Caki2 (cell line): ENCODE measurements at regions not wholly inside any gene's neighbourhood (a gene's known extent, or its start where the extent isn't known, plus 50 kb on each side); places are given as distances from the start of the nearest gene placed in this dataset.
"Not testable (repeated sequence)": the region's sequence is repeated elsewhere in the genome, so short reads cannot be mapped to it uniquely, and the experiment has no call there.

Source experiments
- DNase-seq: peaks from one replicate; pipeline ENCODE4 v3.0.0-alpha.2; 2015; ENCODE audit warnings: low read depth
- in situ Hi-C: cut with HindIII; loops from 2 replicates; pipeline ENCODE4 v1.10.0; 2016; ENCODE audit warnings: low sequenced_read_pairs, low pct_unique_long_range_greater_than_20kb, mixed read lengths

DNA sequence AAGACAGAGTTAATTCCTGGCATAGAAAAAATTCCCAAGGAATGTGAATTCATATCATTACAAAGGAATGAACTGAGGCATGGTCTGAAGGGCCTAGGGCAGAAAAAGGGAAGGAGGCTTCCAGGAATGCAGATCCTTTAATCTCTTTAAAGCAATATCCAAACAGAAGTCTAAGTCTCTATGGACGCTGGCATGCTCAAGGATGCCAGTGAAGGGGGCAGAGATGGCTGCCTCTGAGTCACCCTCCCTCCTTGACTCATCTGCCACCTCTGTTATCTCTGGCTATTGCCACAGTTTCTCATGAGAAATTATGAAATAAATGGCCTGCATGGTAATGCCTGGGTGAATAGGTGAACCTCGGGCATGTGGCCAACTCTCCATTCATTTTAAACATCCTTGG is 96.3 kb upstream of the BCL6 start:
- DNase-seq: peak; percentile 85
- in situ Hi-C loops: no loop called here

DNA sequence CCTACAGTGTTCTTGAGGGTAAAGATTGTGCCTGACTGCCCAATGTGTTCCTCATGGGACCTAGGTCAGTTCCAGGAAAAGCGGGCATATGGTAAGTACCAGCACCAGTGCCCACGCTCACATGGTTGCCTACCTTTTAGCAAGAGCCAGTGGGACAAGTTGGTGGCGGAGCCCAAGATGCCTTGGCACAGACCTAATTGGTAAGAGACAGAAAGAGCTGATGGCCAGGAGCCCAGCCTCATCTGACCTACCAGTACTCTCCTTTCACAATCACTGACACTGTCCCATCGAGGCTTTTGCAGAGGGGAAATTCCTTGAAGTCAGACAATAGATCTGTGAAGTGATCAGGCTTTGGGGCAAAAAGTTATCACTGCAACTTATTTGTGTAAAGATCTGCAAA is 98.4 kb upstream of the BCL6 start:
- no peak for DNase-seq

DNA sequence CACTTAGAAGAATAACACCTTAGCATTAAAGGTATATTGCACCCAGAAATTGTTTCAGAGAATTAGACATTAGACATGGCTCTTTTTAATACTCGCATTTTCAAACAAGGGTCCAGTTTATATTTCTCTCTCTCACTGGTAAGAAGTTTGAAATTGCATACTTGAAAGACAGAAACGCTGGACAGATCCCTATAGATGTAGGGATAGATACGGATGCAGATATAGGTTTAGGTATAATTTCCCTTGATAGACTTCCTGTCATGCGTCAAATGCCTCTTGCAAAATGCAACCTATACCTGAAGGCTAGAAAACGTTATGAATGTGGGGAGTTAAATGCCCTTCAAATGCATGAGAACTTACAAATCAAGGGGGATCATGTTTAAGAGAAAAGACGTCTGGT is 99.4 kb upstream of the BCL6 start:
- no peak for DNase-seq
- in situ Hi-C loops: no loop called here

More for the DNA sequence above, 98.4 kb upstream of the BCL6 start:
- in situ Hi-C loops: no loop called here

DNA sequence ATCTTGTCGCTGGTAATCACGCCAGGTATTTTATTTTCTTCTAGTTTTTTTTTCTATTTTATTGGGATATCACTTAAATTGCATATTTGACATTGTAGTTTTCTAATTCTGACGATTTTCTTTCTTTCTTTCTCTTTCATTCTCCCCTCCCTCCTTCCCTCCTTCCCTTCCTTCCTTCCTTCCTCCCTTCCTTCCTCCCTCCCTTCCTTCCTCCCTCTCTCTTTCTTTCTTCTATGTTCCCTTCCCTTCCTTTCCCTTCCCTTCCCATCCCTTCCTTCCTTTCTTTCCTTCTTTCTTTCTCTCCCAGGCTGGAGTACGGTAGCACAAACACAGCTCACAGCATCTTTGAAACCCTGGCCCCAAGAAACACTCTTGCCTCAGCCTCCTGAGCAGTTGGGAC is 100.6 kb upstream of the BCL6 start:
- no peak for DNase-seq
- in situ Hi-C loops: no loop called here

DNA sequence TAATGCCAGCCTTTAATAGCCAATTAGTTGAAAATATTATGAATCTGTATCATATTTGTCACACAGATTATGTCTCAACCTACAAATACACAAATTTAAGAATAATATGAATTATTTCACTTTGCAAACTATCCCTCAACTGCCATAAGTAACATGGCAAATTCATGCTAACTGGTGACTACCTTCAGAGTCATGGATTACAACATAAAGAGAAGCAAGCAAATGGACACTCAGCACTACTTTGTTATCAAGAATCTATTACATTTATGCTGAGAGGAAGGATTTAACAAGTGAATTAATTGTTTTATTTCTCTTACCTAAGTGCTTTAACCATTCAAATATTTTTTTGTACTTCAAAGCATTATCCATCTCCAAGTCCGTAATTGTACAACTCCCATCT is 103.1 kb upstream of the BCL6 start:
- no peak for DNase-seq
- in situ Hi-C loops: no loop called here

DNA sequence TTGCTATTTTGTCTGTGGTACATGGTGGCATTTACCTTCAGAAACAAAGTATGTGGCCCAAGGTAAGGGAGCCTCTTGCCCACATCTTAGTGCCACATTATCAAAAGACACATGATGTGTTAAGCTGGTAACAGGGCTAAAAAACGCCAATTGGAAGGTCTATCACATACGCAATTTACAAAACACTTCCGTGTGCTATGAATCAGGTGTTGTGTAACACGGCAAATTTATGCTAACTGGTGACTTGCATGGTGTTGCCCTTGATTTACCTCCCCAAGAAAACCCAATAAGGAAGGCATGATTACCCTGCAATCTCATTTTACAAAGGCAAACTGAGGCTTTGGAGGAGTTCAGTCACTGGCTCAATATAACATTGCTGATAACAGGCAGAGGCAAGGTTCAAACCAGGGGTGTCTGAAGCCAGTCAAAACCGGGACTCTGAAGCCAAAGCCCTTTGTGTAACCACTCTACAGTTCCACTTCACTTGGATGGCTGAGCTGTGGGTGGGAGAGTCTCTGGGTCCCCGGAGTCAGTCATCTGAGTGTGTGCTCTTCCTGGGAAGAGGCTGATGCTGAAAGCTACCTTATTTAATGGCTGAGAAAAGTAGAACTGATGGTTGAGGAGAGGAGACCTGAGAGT is 103.9 kb upstream of the BCL6 start:
- DNase-seq: no peak
- in situ Hi-C loops: no loop called here

DNA sequence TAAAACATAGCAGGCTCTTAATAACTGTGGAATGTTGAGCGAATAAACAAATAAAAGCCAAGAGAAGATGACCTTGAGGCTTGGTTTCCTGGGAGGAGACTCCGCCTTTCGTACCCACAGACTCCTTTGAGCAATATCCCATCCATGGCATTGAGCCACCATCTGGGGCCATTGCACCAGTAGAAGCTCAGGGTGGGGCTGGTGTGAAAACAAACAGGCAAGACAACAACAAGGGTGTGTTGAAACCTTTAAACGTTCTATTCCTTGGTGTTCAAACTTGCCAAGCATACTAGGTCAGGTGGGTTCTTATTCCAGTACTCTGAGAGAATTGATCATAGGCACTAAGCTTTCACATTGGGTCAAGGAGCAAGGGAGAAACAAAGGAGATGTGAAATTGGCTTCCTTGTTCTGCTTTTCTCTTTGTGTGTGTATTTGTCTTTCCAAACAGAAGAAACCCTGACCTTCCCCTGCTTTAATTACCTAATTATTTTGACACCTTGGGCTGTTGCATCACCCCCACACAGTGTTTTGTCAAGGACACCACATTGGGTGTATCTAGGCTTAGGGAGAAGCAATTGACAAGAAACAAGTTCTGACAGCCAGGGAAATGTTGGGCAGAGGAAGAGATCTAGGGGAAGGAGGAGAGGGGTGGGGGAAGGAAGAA is 105.1 kb upstream of the BCL6 start:
- no peak for DNase-seq
- in situ Hi-C loops: no loop called here

DNA sequence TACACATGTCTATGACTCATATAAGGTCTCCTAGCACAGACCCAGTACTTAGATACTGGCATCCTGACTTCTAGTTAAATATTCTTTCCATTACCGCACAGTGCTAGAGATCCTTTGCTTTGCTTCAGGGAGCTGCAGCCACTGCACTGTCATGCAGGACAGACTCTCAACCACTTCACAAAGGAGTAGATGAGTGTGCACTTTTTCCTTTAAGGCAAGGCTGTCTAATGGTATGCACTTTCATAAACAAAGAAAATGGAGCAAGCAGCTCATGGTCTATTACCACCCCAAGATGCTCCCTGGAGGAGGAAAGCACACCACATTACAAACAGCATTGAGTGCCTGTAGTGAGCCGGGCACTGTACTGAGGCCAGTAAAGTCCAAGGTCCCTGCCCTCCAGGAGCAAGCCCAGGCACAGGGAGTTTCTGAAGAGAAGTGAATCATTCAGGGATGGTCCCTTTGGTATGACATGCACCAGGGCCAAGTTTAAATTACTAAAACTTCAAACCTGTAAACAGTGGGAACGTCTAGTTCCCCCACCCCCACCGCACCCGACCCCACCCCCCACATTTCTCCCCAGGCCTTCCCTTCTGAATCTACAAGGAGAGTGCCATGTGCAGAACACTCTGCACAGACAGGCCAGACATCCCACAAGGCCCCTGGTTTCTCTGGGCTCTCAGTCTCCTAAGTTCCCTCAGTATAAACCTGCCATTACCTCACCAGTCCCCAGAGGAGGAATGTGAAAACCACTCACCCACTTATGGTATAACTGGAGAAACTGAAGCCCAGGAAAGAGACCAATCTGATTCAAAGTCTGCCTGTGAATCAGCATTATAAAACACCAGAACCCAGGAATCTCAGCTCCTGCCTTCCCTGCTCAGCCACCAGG is 107.8 kb upstream of the BCL6 start:
- DNase-seq: peak; percentile 77
- in situ Hi-C loops: no loop called here

DNA sequence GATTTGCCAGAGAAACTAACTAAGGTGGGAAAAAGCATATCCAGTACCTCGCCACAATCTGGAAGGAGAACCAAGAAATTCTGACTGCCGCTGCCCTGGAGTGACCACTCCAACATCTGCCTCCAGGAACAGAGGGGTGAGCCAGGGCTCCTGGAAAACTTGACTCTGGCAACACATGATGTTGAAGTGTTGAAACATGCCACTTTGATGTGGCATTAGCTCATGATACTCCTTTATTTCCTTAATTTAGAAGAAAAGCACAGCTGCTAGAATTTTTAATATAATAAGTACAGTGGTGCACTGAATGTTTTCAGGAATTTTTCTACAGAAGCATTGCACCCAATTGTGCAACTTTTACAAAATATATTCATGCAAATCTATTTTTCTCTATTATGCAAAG is 109.9 kb upstream of the BCL6 start:
- in situ Hi-C loops: no loop called here
- no peak for DNase-seq

DNA sequence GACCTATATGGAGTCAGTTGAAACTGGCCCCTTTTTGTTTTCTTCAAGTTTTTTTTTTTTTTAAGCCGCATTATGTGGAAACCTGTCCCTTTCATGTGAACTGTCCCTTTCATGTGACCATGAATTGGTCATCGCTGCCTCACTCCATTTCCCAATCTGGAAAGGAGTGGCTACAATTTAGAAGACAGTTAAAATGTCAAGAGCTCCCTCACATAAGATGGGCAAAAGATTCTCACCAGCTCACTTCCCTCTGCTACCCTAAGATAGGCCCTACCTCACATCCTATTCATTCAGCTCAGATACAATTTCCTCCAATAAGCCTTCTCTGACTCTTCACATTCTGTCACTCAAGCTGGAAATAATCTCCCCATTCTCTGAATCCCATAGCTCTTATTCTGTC is 111.3 kb upstream of the BCL6 start:
- in situ Hi-C loops: no loop called here

DNA sequence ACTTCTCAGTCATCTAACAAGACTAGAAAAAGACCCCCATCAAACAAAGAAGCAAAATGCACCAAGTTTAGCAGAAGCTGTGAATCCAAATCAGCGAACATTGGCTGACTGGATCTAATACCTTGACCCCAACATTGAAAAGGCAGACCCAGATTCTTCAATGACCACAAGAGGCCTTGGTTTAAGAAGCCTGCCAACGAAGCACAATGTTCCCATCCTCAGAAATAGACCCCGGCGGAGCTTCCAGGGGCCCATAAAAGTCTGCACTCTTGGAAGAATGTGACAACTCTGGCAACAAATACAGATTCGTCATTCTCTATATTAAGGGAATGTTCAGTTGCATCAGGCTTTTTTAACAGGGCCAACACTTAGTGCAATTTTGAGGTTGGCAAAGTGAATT is 112.8 kb upstream of the BCL6 start:
- in situ Hi-C loops: no loop called here
- DNase-seq: no peak

More for the DNA sequence above, 111.3 kb upstream of the BCL6 start:
- DNase-seq: no peak

DNA sequence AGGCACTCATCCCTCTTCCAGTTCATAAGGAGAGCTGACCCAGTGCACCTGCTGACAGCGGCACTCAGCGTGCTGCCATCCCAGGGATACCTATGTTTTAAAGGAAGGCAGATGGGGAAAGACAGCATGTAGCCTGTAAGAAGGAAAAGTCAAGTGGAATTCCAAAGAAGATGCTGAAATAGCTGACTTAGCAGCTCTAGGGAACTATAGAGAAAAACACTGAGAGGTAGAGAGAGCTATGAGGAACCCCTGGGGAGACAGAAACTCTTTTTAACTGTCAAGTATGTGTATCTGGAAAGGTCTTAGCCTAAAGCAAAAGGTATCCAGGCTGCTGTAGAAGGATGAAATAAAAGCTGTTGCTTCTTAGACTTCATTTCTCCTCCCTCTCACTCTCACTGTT is 113.4 kb upstream of the BCL6 start:
- in situ Hi-C loops: no loop called here
- no peak for DNase-seq

DNA sequence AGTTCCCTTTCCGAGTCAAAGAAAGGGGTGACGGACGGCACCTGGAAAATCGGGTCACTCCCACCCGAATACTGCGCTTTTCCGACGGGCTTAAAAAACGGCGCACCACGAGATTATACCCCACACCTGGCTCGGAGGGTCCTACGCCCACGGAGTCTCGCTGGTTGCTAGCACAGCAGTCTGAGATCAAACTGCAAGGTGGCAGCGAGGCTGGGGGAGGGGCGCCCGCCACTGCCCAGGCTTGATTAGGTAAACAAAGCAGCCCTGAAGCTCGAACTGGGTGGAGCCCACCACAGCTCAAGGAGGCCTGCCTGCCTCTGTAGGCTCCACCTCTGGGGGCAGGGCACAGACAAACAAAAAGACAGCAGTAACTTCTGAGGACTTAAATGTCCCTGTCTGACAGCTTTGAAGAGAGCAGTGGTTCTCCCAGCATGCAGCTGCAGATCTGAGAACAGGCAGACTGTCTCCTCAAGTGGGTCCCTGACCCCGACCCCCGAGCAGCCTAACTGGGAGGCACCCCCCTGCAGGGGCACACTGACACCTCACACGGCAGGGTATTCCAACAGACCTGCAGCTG is 117.5 kb upstream of the BCL6 start:
- DNase-seq, in situ Hi-C loops: not testable (repeated sequence)

DNA sequence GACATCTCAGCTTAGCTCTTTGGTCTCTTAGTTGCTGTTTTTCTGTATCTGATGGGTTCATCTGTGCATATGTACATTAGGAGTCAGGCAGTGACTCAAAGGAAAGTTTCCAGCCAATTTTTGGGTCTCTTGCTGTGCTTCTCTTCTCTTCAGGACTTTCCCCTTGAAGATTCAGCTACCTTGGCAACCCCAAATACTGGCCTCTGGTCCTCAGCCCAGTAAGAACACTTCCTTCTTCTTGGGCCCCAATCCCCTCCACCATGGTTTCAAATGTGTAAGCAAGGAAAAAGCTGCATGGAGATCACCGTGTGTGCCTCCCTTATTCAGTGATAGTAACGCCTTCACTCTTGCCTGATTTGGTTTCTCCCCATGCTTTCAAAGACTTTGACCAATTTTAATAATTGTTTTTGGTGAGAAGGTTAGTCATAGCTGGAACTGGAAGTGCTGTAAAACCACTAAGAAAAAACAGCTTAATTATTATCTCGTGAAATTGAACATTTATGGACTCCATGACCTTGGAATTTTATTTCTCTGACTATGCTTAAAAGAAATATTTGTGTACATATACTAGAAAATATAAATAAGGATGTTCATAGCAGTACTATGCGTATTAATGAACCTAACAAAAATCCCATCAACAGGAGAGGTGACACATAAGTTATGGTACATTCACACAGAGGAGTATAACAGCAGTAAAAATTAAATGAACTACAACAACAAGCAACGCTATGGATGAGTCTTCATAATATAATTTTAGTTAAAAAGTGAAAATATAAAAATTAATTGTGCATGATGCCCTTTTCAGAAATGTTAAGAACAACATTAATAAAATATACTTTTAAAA is 125.3 kb upstream of the BCL6 start:
- DNase-seq: no peak
- in situ Hi-C loops: no loop called here

DNA sequence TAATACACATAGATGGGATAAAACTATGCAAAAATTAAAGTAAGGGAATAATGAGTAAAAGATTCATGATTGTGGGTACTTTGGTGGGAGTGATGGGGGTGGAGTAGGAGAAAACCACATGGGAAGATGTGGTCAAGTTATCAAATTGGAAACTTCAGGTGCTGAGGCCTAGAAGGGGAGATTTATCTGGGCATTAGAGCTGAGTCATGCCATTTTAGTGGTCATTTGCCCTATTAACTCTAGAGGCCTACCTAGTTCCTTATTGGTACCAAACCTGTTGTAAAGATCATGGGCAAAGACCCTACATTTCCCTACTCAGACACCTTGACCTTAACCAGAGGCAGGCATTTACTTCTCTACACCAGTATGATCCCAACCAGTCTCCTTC is 125.9 kb upstream of the BCL6 start:
- DNase-seq: no peak
- in situ Hi-C loops: no loop called here

DNA sequence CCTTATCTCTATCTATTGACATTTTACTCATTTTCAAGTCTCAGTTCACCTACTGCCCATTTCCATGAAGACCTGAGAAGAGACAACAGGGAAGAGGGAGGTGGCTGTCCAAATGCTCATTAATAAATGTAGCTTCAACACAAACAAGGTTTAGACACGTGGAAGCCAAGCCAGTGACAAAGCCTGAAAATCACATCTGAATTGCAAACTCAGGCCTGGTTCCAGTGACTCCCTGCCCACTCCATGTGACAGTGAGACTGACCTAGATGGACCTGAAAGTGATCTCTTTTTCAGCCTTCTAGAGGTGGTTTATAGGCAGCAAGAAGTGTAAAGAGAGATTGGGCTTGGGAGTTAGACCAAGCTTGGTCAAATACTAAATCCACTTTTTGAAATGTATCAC is 126.6 kb upstream of the BCL6 start:
- in situ Hi-C loops: no loop called here
- no peak for DNase-seq

DNA sequence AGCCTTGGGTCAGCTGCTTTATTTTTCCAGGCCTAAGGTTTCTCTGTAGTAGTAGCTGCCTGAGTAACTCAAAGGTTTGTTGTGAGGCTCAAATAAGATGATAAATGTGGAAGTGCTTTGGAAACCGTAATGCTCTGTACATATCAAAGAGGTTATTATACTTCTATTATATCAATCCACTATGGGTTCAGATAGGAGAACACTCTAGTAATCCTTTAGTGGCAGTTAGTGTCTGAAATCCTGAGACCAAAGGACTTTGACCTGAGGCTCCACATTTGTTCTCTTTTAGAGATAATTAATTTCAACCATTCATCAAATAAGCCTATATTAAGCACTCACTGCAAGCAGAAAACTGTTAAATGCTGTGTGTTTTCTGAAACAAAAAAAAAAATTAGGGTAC is 128.6 kb upstream of the BCL6 start:
- no peak for DNase-seq
- in situ Hi-C loops: no loop called here

DNA sequence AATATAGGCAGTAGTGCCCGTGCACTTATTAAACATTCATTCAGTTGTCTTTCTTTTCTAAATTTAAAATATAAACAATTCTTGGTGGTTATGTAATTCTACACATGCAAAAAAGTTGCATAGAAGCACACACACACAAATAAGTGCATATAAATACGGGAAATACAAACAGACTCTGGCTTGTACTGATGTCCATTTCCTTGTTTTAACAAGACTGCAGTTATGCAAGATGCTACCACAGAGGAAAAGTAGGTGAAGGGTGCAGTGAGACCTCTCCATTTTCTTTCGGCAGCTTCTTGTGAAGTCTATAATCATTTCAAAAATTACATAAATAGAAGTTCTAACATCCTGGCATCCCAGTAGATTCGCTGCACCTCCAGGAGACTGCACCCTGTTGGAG is 130.6 kb upstream of the BCL6 start:
- in situ Hi-C loops: no loop called here
- no peak for DNase-seq
